ENCODE measurements at regions not wholly inside any gene's neighbourhood (a gene's known extent, or its start where the extent isn't known, plus 50 kb on each side); places are given as distances from the start of the nearest gene placed in this dataset.

DNA sequence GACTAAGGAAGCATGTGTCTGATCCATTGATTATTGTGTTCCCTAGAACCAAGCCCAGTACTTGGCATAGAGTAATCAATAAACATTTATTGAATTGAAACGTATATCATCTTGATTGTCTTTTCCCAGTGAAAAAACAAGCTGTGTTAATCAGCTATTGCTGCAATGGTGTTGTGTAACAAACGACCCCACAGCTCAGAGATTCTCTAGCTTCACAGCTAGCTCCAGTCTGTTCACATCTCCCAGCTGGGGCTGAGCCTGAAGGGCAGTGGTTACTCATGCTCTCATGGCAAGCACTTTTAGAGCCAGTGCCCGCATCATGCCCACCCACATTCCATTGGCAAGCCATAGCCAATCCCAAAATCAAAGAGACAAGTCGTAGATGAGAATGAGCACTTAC lies 237.4 kb upstream of the RAB4A start:
- TF ChIP-seq, protein P1, sequence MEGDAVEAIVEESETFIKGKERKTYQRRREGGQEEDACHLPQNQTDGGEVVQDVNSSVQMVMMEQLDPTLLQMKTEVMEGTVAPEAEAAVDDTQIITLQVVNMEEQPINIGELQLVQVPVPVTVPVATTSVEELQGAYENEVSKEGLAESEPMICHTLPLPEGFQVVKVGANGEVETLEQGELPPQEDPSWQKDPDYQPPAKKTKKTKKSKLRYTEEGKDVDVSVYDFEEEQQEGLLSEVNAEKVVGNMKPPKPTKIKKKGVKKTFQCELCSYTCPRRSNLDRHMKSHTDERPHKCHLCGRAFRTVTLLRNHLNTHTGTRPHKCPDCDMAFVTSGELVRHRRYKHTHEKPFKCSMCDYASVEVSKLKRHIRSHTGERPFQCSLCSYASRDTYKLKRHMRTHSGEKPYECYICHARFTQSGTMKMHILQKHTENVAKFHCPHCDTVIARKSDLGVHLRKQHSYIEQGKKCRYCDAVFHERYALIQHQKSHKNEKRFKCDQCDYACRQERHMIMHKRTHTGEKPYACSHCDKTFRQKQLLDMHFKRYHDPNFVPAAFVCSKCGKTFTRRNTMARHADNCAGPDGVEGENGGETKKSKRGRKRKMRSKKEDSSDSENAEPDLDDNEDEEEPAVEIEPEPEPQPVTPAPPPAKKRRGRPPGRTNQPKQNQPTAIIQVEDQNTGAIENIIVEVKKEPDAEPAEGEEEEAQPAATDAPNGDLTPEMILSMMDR (IDR thresholded peaks at IDR 0.05; ENCODE audit: poor library complexity, severe bottlenecking), result no peak
- TF ChIP-seq EZH2 (IDR thresholded peaks at IDR 0.05; ENCODE audit: borderline replicate concordance, insufficient read depth, low read length, poor library complexity, severe bottlenecking), result no peak
- TF ChIP-seq, protein P2, sequence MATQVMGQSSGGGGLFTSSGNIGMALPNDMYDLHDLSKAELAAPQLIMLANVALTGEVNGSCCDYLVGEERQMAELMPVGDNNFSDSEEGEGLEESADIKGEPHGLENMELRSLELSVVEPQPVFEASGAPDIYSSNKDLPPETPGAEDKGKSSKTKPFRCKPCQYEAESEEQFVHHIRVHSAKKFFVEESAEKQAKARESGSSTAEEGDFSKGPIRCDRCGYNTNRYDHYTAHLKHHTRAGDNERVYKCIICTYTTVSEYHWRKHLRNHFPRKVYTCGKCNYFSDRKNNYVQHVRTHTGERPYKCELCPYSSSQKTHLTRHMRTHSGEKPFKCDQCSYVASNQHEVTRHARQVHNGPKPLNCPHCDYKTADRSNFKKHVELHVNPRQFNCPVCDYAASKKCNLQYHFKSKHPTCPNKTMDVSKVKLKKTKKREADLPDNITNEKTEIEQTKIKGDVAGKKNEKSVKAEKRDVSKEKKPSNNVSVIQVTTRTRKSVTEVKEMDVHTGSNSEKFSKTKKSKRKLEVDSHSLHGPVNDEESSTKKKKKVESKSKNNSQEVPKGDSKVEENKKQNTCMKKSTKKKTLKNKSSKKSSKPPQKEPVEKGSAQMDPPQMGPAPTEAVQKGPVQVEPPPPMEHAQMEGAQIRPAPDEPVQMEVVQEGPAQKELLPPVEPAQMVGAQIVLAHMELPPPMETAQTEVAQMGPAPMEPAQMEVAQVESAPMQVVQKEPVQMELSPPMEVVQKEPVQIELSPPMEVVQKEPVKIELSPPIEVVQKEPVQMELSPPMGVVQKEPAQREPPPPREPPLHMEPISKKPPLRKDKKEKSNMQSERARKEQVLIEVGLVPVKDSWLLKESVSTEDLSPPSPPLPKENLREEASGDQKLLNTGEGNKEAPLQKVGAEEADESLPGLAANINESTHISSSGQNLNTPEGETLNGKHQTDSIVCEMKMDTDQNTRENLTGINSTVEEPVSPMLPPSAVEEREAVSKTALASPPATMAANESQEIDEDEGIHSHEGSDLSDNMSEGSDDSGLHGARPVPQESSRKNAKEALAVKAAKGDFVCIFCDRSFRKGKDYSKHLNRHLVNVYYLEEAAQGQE (IDR thresholded peaks at IDR 0.05; ENCODE audit: borderline replicate concordance), result no peak
- no peak for TF ChIP-seq RAD21 (conservative IDR thresholded peaks at IDR 0.05)
- no peak for TF ChIP-seq POLR2AphosphoS5 (IDR thresholded peaks at IDR 0.05)
- no peak for TF ChIP-seq EP300 (conservative IDR thresholded peaks at IDR 0.05; ENCODE audit: poor library complexity, severe bottlenecking)
- no peak for TF ChIP-seq MXI1 (conservative IDR thresholded peaks at IDR 0.05; ENCODE audit: poor library complexity, severe bottlenecking)
